Stimulated activated CD4-positive, alpha-beta T cell treated with anti-CD3 and anti-CD28 coated beads, Interleukin-4, amount 100 ng/mL, for 4 hours (primary cell): ENCODE measurements at regions not wholly inside any gene's neighbourhood (a gene's known extent, or its start where the extent isn't known, plus 50 kb on each side); places are given as distances from the start of the nearest gene placed in this dataset.

Source experiments
- DNase-seq, 2 experiments: peaks; one replicate each; pipeline ENCODE4 v3.0.0-alpha.2; 2020

- no peak for DNase-seq
Measured at GRCh38 chr10:130635528-130635927, 499.3 kb downstream of the GLRX3 start.

- no peak for DNase-seq
Measured at GRCh38 chr10:130636313-130636930, 500.2 kb downstream of the GLRX3 start.

- DNase-seq = no peak
Measured at GRCh38 chr10:130637089-130637676, 501.0 kb downstream of the GLRX3 start.

- DNase-seq = no peak
Measured at GRCh38 chr10:130638991-130639390, 502.8 kb downstream of the GLRX3 start.

GRCh38 chr10:130642926-130643325 is 506.7 kb downstream of the GLRX3 start:
- no peak for DNase-seq

GRCh38 chr10:130647341-130647740 is 511.1 kb downstream of the GLRX3 start:
- no peak for DNase-seq

GRCh38 chr10:130648807-130649206 is 512.6 kb downstream of the GLRX3 start:
- DNase-seq = no peak

GRCh38 chr10:130652544-130652943 is 516.4 kb downstream of the GLRX3 start:
- DNase-seq = no peak

GRCh38 chr10:130652964-130653578 is 516.9 kb downstream of the GLRX3 start:
- DNase-seq = no peak

GRCh38 chr10:130654726-130655125 is 518.5 kb downstream of the GLRX3 start:
- DNase-seq = no peak

GRCh38 chr10:130655313-130656186 is 519.4 kb downstream of the GLRX3 start:
- DNase-seq = no peak

- DNase-seq = no peak
Measured at GRCh38 chr10:130656187-130656575, 520.0 kb downstream of the GLRX3 start.

- DNase-seq = no peak
Measured at GRCh38 chr10:130656582-130657133, 520.5 kb downstream of the GLRX3 start.

GRCh38 chr10:130658687-130659290 is 522.6 kb downstream of the GLRX3 start:
- DNase-seq = no peak

- no peak for DNase-seq
Measured at GRCh38 chr10:130659528-130659927, 523.3 kb downstream of the GLRX3 start.

- DNase-seq = no peak
Measured at GRCh38 chr10:130660266-130660665, 524.1 kb downstream of the GLRX3 start.

- DNase-seq = no peak
Measured at GRCh38 chr10:130661419-130661818, 525.2 kb downstream of the GLRX3 start.

GRCh38 chr10:130662775-130663174 is 526.6 kb downstream of the GLRX3 start:
- DNase-seq = no peak

- DNase-seq = no peak
Measured at GRCh38 chr10:130664526-130664925, 528.3 kb downstream of the GLRX3 start.

GRCh38 chr10:130666215-130666614 is 530.0 kb downstream of the GLRX3 start:
- no peak for DNase-seq

- no peak for DNase-seq
Measured at GRCh38 chr10:130686689-130687300, 550.6 kb downstream of the GLRX3 start.

GRCh38 chr10:130687566-130687965 is 551.4 kb downstream of the GLRX3 start:
- no peak for DNase-seq
